Inferior parietal cortex (tissue), 1 donor: ENCODE measurements at regions not wholly inside any gene's neighbourhood (a gene's known extent, or its start where the extent isn't known, plus 50 kb on each side); places are given as distances from the start of the nearest gene placed in this dataset.

Experiments used
- DNase-seq: peaks from one replicate; pipeline ENCODE4 v3.0.0-alpha.2; 2016; ENCODE audit errors: extremely low spot score

GRCh38 chr5:71865665-71866320 lies 146.7 kb downstream of the CARTPT start:
- peak; percentile 9 for DNase-seq

- no peak for DNase-seq
These were observed 153.3 kb downstream of the CARTPT start for GRCh38 chr5:71872311-71872864.

GRCh38 chr5:71873191-71873591 lies 154.1 kb downstream of the CARTPT start:
- DNase-seq, result no peak

GRCh38 chr5:71874521-71874920 lies 155.4 kb downstream of the CARTPT start:
- no peak for DNase-seq

- DNase-seq, result no peak
These were observed 158.4 kb downstream of the CARTPT start for GRCh38 chr5:71877511-71877910.

- DNase-seq, result no peak
These were observed 161.5 kb downstream of the CARTPT start for GRCh38 chr5:71880536-71880935.

- DNase-seq, result no peak
These were observed 164.0 kb downstream of the CARTPT start for GRCh38 chr5:71882826-71883741.

GRCh38 chr5:71883742-71884103 lies 164.6 kb downstream of the CARTPT start:
- DNase-seq, result no peak

GRCh38 chr5:71884926-71885325 lies 165.9 kb downstream of the CARTPT start:
- no peak for DNase-seq

- DNase-seq, result no peak
These were observed 167.3 kb downstream of the CARTPT start for GRCh38 chr5:71886406-71886805.

GRCh38 chr5:71887680-71888079 lies 168.6 kb downstream of the CARTPT start:
- DNase-seq, result peak; percentile 20

- no peak for DNase-seq
These were observed 172.3 kb downstream of the CARTPT start for GRCh38 chr5:71891406-71891805.

GRCh38 chr5:71891856-71892255 lies 172.8 kb downstream of the CARTPT start:
- DNase-seq, result no peak

GRCh38 chr5:71892641-71893365 lies 173.7 kb downstream of the CARTPT start:
- peak; percentile 2 for DNase-seq

GRCh38 chr5:71893451-71893850 lies 174.4 kb downstream of the CARTPT start:
- DNase-seq, result no peak

GRCh38 chr5:71894091-71894490 lies 175.0 kb downstream of the CARTPT start:
- DNase-seq, result no peak

- DNase-seq, result no peak
These were observed 176.5 kb downstream of the CARTPT start for GRCh38 chr5:71895546-71895945.

- DNase-seq, result no peak
These were observed 180.8 kb downstream of the CARTPT start for GRCh38 chr5:71899865-71900342.

GRCh38 chr5:71903808-71904207 lies 184.7 kb downstream of the CARTPT start:
- DNase-seq, result no peak

- no peak for DNase-seq
These were observed 185.8 kb downstream of the CARTPT start for GRCh38 chr5:71904852-71905251.

GRCh38 chr5:71905834-71906711 lies 187.0 kb downstream of the CARTPT start:
- DNase-seq, result no peak
